ENCODE measurements at regions not wholly inside any gene's neighbourhood (a gene's known extent, or its start where the extent isn't known, plus 50 kb on each side); places are given as distances from the start of the nearest gene placed in this dataset.
A peak's percentile ranks its signal among the peaks of the same experiment; 100 is the strongest.
"Not testable (repeated sequence)": the region's sequence is repeated elsewhere in the genome, so short reads cannot be mapped to it uniquely, and the experiment has no call there.

- peak; percentile 57 for ATAC-seq (ENCODE audit: low FRiP score)
- no peak for DNase-seq (ENCODE audit: low spot score)
- TF ChIP-seq CTCF (IDR thresholded peaks at IDR 0.05): no peak
These were observed 180.8 kb upstream of the MMADHC start for GRCh38 chr2:149768320-149768799.

- no peak for TF ChIP-seq CTCF (IDR thresholded peaks at IDR 0.05)
- ATAC-seq (ENCODE audit: low FRiP score) (peak; percentile 65), DNase-seq (ENCODE audit: low spot score) (no peak)
These were observed 180.0 kb upstream of the MMADHC start for GRCh38 chr2:149767516-149767974.

- DNase-seq (ENCODE audit: low spot score) (no peak), ATAC-seq (ENCODE audit: low FRiP score) (peak; percentile 60)
- no peak for TF ChIP-seq CTCF (IDR thresholded peaks at IDR 0.05)
These were observed 178.8 kb upstream of the MMADHC start for GRCh38 chr2:149766339-149766738.

- no peak for TF ChIP-seq CTCF (IDR thresholded peaks at IDR 0.05)
- DNase-seq (ENCODE audit: low spot score): no peak
- no peak for ATAC-seq (ENCODE audit: low FRiP score)
These were observed 178.1 kb upstream of the MMADHC start for GRCh38 chr2:149765636-149766035.

GRCh38 chr2:149765003-149765402, 177.4 kb upstream of the MMADHC start:
- TF ChIP-seq CTCF (IDR thresholded peaks at IDR 0.05): no peak
- ATAC-seq (ENCODE audit: low FRiP score): no peak
- DNase-seq (ENCODE audit: low spot score): no peak

- ATAC-seq (ENCODE audit: low FRiP score) (no peak), DNase-seq (ENCODE audit: low spot score) (no peak)
- TF ChIP-seq CTCF (IDR thresholded peaks at IDR 0.05): no peak
These were observed 175.8 kb upstream of the MMADHC start for GRCh38 chr2:149763358-149763757.

- DNase-seq (ENCODE audit: low spot score) (no peak), ATAC-seq (ENCODE audit: low FRiP score) (no peak)
- TF ChIP-seq CTCF (IDR thresholded peaks at IDR 0.05): no peak
These were observed 174.0 kb upstream of the MMADHC start for GRCh38 chr2:149761611-149762010.

- ATAC-seq (ENCODE audit: low FRiP score); DNase-seq (ENCODE audit: low spot score): not testable (repeated sequence)
These were observed 171.8 kb upstream of the MMADHC start for GRCh38 chr2:149759382-149759781.

GRCh38 chr2:149754722-149755121, 167.1 kb upstream of the MMADHC start:
- not testable (repeated sequence) for DNase-seq (ENCODE audit: low spot score); ATAC-seq (ENCODE audit: low FRiP score)

All from omental fat pad (tissue), 3 donors.